Activated naive CD8-positive, alpha-beta T cell treated with anti-CD3 and anti-CD28 coated beads, Interleukin-2, amount 10 ng/mL, durations not matched to agents 7 days and 5 days (primary cell): ENCODE measurements at regions not wholly inside any gene's neighbourhood (a gene's known extent, or its start where the extent isn't known, plus 50 kb on each side); places are given as distances from the start of the nearest gene placed in this dataset.
"Not testable (repeated sequence)": the region's sequence is repeated elsewhere in the genome, so short reads cannot be mapped to it uniquely, and the experiment has no call there.

Experiments
- ATAC-seq: fragments of 150-1000 bp; cut with Tn5 transposase; one replicate; pipeline ENCODE4 v1.10.0; 2021; ENCODE audit warnings: low read depth, moderate library complexity
- POLR2A ChIA-PET: fragments of 350-600 bp; sonication (Branson Sonifier 250); formaldehyde crosslinking; loops from one replicate; lab custom pipeline; 2021; ENCODE audit warnings: antibody characterized with exemption; lab: Charles Lee
- DNase-seq: peaks from one replicate; pipeline ENCODE4 v3.0.0; 2021
- H3K27ac Mint-ChIP-seq: one replicate; pipeline ENCODE4 v1.8.0; 2022; ENCODE audit warnings: mild to moderate bottlenecking, mixed read lengths
- H3K27me3 Mint-ChIP-seq: one replicate; pipeline ENCODE4 v1.8.0; 2022; ENCODE audit warnings: mild to moderate bottlenecking, moderate library complexity, mixed read lengths
- H3K36me3 Mint-ChIP-seq: one replicate; pipeline ENCODE4 v1.8.0; 2021; ENCODE audit warnings: mild to moderate bottlenecking, mixed read lengths
- H3K4me1 Mint-ChIP-seq: one replicate; pipeline ENCODE4 v1.8.0; 2021; ENCODE audit warnings: mixed read lengths
- H3K4me3 Mint-ChIP-seq: one replicate; pipeline ENCODE4 v1.8.0; 2022; ENCODE audit warnings: mild to moderate bottlenecking, moderate library complexity, mixed read lengths
- H3K9me3 Mint-ChIP-seq: one replicate; pipeline ENCODE4 v1.8.0; 2021; ENCODE audit warnings: mixed read lengths

DNA sequence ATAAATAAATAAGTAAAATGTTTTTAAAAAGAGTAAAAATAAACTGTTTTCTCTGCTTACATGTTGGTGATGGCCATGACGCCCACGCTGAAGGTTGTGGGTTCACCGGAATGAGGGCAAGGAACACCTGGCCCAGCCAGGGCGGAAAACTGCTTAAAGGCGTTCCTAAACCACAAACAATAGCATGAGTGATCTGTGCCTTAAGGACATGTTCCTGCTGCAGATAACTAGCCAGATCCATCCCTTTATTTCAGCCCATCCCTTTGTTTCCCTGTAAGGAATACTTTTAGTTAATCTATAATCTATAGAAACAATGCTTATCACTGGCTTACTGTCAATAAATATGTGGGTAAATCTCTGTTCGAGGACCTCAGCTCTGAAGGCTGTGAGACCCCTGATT lies 63.3 kb upstream of the CEP78 start:
- POLR2A ChIA-PET, ATAC-seq, H3K4me3 Mint-ChIP-seq: not testable (repeated sequence)

DNA sequence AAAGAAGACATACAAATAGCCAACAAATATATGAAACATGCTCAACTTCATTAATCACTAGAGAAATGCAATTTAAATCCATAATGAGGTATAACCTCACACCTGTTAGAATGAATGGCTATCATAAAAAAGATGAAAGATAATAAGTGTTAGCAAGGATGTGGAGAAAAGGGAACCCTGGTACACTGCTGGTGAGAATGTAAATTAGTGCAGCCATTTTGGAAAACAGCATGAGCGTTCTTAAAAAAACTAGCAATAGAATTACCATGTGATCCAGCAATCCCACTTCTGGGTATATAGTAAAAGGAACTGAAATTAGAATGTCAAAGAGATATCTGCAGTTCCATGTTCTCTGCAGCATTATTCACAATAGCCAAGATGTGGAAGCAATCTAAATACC lies 64.2 kb upstream of the CEP78 start:
- no peak for ATAC-seq
- H3K27me3 Mint-ChIP-seq = peaks cover 4% of the 10 kb centered on the region
- H3K36me3 Mint-ChIP-seq = peaks cover 1% of the 10 kb centered on the region
- H3K4me3 Mint-ChIP-seq = no peak overlapping the region
- no peak for DNase-seq
- peaks cover 6% of the 10 kb centered on the region for H3K9me3 Mint-ChIP-seq
- no peaks in the 10 kb centered on the region for H3K4me1 Mint-ChIP-seq
- H3K27ac Mint-ChIP-seq = no peak overlapping the region
- POLR2A ChIA-PET = no interaction called here

More for the DNA sequence above, 63.3 kb upstream of the CEP78 start:
- not testable (repeated sequence) for DNase-seq, H3K27me3 Mint-ChIP-seq, H3K4me1 Mint-ChIP-seq, H3K36me3 Mint-ChIP-seq, H3K9me3 Mint-ChIP-seq, H3K27ac Mint-ChIP-seq

DNA sequence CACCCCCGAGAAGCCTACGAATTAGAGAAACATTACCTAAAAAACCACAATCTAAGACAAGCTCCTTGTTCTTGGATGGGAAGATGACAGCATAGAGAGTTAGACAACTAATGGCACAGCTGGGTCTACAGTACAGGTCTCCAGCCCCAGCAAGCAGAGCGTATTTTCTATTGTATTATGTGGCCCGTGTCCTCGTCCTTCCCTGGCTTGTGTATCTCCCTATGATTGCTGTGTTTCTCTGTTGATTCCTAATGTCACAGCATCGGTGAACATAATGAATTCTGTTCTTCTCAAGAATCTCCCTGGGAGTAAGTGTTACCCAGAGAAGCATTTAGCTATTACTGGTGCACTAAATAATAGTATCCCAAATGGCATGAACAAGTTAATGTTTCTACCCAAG lies 66.8 kb upstream of the CEP78 start:
- Mint-ChIP-seq H3K27me3 (peaks cover 4% of the 10 kb centered on the region), H3K4me1 (no peaks in the 10 kb centered on the region), H3K4me3 (no peak overlapping the region), H3K27ac (no peak overlapping the region), H3K9me3 (peaks cover 12% of the 10 kb centered on the region), H3K36me3 (peaks cover 3% of the 10 kb centered on the region)
- POLR2A ChIA-PET = no interaction called here
- ATAC-seq (no peak), DNase-seq (no peak)

DNA sequence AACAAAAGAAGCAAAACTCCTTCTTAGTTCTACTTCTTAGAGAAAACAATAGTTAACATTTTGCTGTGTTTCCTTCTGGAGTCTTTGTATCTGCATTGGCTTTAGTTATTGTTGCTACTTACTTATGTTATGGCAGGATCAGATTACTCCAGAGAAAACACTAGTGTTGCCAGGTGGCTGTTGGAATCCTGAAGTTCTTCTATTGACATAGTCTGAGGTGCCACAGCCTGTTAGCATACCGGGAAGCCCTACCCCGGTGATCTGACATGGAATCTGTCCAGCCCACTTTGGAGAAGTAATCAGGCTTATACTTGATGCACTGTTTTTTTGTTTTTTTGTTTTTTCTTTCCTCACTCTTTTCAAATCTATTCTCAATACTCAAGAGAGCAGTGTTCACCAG lies 68.5 kb upstream of the CEP78 start:
- H3K4me3 Mint-ChIP-seq = no peak overlapping the region
- H3K27ac Mint-ChIP-seq = no peak overlapping the region
- H3K4me1 Mint-ChIP-seq = no peaks in the 10 kb centered on the region
- peaks cover 6% of the 10 kb centered on the region for H3K36me3 Mint-ChIP-seq
- POLR2A ChIA-PET = no interaction called here
- ATAC-seq = no peak
- H3K27me3 Mint-ChIP-seq = peaks cover 4% of the 10 kb centered on the region
- DNase-seq = no peak
- peaks cover 15% of the 10 kb centered on the region for H3K9me3 Mint-ChIP-seq

GRCh38 chr9:78163834-78164233 lies 72.0 kb upstream of the CEP78 start:
- ATAC-seq (no peak), DNase-seq (no peak)
- H3K36me3 Mint-ChIP-seq = peaks cover 6% of the 10 kb centered on the region
- peaks cover 14% of the 10 kb centered on the region for H3K9me3 Mint-ChIP-seq
- H3K27me3 Mint-ChIP-seq = no peaks in the 10 kb centered on the region
- no peaks in the 10 kb centered on the region for H3K4me1 Mint-ChIP-seq
- H3K4me3 Mint-ChIP-seq = no peak overlapping the region
- H3K27ac Mint-ChIP-seq = no peak overlapping the region
- POLR2A ChIA-PET = no interaction called here

GRCh38 chr9:78158286-78158685 lies 77.6 kb upstream of the CEP78 start:
- Mint-ChIP-seq H3K9me3 (peaks cover 2% of the 10 kb centered on the region), H3K36me3 (peaks cover 1% of the 10 kb centered on the region), H3K27ac (no peak overlapping the region), H3K4me1 (no peaks in the 10 kb centered on the region), H3K4me3 (no peak overlapping the region), H3K27me3 (peaks cover 4% of the 10 kb centered on the region)
- DNase-seq (no peak), ATAC-seq (no peak)
- POLR2A ChIA-PET = no interaction called here

DNA sequence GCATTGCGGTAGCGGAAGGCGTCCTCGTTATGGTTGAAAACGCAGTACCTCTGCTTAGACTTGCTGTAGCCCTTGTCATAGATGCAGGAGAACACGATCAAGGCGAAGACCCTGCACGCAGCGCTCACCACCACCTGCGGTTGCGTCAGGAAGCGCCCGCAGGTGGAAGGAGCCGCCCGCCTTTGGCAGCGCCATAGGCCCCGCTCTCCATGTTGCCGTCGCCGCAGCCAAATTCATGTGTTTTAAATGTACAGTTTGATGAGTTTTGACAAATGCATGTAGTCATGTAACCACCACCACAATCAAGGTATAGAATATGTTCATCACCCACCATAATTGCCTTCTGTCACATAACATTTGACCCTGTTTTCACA lies 84.9 kb upstream of the CEP78 start:
- POLR2A ChIA-PET = no interaction called here
- peaks cover 2% of the 10 kb centered on the region for H3K27me3 Mint-ChIP-seq
- H3K36me3 Mint-ChIP-seq = peaks cover 5% of the 10 kb centered on the region
- peaks cover 5% of the 10 kb centered on the region for H3K9me3 Mint-ChIP-seq
- no peak for ATAC-seq
- H3K4me1 Mint-ChIP-seq = peaks cover 7% of the 10 kb centered on the region
- H3K4me3 Mint-ChIP-seq = no peak overlapping the region
- H3K27ac Mint-ChIP-seq = no peak overlapping the region
- no peak for DNase-seq

DNA sequence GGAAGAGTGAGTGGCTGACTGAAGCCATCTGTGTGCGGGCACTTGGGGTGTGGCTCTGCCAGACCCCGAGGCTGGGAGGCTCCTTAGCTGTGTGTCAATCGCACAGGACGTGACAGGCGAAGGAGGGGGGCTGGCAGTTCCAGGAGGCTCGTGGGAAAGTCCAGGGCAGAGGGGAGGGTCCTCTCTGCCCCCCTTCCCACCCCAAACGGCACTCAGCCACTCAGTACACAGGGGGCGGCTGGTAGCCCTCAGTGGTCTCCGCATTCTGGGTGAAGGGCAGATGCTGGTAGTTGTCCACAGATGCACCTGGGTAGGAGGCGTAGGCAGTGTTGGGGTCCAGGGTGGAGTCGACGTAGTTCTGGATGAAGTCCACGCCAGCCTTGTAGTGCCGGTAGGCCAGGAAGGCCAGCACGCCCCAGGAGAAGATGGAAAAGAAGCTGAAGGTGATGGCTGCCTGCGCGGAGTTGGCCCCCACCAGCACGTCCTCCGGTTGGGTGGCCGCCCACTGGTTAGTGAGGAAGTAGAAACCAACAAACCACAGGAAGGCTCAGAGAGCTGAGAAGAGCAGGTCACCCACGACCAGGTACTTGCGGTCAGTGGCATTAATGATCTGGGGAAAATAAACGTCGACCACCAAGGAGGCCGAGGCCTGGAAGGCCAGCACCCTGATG lies 85.4 kb upstream of the CEP78 start:
- peaks cover 7% of the 10 kb centered on the region for H3K4me1 Mint-ChIP-seq
- POLR2A ChIA-PET = no interaction called here
- peaks cover 5% of the 10 kb centered on the region for H3K36me3 Mint-ChIP-seq
- peaks cover 5% of the 10 kb centered on the region for H3K9me3 Mint-ChIP-seq
- H3K4me3 Mint-ChIP-seq = no peak overlapping the region
- H3K27ac Mint-ChIP-seq = no peak overlapping the region
- DNase-seq = no peak
- peaks cover 2% of the 10 kb centered on the region for H3K27me3 Mint-ChIP-seq
- no peak for ATAC-seq

DNA sequence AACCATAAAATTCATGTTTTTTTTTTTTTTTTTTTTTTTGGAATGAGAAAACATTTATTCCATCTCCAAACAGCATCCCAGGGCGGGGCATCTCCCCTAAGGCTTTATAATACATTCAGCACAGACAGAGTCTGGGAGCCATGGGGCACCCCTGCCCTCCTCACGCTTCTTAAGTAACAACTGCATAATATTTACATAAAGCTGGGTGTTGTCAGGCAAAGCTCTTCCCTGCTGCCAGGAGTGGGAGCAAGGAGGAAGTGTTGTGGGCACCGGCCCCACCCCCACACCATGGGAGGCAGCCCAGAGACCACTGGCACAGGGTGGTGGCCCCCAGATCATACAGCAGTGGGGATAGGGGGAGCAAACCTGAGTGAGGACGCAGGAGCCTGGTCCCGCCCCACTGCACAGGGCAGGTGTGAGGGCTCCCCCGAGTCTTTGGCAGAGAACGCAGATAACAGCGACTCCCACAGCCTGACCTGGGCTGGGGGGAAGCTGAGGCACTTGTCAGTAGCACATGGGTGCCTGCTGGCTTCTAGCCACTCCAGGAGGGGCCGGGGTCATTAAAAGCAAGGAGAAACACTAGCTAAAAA lies 86.1 kb upstream of the CEP78 start:
- DNase-seq (no peak), ATAC-seq (no peak)
- Mint-ChIP-seq H3K9me3 (peaks cover 5% of the 10 kb centered on the region), H3K27me3 (peaks cover 2% of the 10 kb centered on the region), H3K4me3 (no peak overlapping the region), H3K27ac (no peak overlapping the region), H3K4me1 (peaks cover 7% of the 10 kb centered on the region), H3K36me3 (peaks cover 5% of the 10 kb centered on the region)
- POLR2A ChIA-PET = interaction anchor here (0.6 kb wide), 1 partner anchor 121 kb away, joined by 6 read pairs; no protein-coding TSS in a partner anchor

DNA sequence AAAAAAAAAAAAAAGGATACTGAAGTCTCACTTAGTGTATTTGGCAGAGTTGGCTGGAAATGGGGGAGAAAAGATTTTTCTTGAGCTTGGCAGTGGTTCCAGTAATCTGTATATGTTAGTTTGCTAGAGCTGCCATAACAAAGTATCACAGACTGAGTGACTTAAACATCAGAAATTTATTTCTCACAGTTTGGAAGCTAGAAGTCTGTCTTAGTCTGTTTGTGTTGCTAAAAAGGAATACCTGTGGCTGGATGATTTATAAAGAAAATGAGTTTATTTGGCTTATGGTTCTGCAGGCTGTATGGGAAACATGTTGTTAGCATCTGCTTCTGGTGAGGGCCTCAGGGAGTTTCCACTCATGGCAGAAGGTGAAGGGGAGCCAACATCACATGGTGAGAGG lies 89.6 kb upstream of the CEP78 start:
- no peak overlapping the region for H3K4me3 Mint-ChIP-seq
- H3K36me3 Mint-ChIP-seq = peaks cover 8% of the 10 kb centered on the region
- peaks cover 6% of the 10 kb centered on the region for H3K4me1 Mint-ChIP-seq
- no peak for DNase-seq
- no peak for ATAC-seq
- H3K9me3 Mint-ChIP-seq = peaks cover 16% of the 10 kb centered on the region
- no peaks in the 10 kb centered on the region for H3K27me3 Mint-ChIP-seq
- H3K27ac Mint-ChIP-seq = peak overlapping the region; percentile 26
- POLR2A ChIA-PET = interaction anchor here (0.5 to 1.0 kb wide), 2 partner anchors 36 to 115 kb away, joined by 3 read pairs; no protein-coding TSS in a partner anchor

DNA sequence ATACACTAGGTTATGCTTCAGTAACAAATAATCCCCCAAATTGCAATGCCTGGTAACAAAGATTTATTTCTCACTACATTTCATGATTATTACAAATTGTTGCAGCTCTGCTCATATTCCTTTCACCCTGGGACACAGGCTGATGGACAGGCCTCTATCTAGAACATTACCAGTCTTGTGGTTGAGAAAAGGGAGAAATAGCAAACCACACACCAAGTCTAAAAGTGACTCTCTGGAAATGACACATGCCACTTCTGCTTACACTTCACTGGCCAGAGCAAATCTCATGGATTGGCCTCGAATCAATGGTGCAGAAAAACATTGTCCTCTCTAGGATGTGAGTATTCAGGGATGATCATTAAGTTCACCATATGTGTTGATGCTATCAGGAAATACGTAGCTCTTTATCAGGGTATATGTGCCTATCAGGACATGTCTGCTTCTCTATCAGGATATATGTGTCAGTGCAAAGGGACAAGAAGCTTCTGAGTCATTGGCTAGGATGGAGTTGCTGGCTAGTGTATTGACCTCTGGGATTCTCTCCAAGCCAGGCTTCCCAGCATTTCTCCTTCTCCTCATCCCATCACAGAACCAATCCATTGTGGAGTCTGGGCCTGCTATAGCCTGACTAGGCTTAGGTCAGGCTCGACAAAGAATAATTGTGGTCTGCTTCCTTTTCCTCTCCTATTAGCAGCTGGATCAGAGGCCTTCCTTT lies 91.1 kb upstream of the CEP78 start:
- DNase-seq = no peak
- POLR2A ChIA-PET = no interaction called here
- no peak overlapping the region for H3K27ac Mint-ChIP-seq
- no peaks in the 10 kb centered on the region for H3K27me3 Mint-ChIP-seq
- ATAC-seq = no peak
- no peak overlapping the region for H3K4me3 Mint-ChIP-seq
- peaks cover 11% of the 10 kb centered on the region for H3K36me3 Mint-ChIP-seq
- H3K9me3 Mint-ChIP-seq = peaks cover 18% of the 10 kb centered on the region
- H3K4me1 Mint-ChIP-seq = peaks cover 3% of the 10 kb centered on the region

DNA sequence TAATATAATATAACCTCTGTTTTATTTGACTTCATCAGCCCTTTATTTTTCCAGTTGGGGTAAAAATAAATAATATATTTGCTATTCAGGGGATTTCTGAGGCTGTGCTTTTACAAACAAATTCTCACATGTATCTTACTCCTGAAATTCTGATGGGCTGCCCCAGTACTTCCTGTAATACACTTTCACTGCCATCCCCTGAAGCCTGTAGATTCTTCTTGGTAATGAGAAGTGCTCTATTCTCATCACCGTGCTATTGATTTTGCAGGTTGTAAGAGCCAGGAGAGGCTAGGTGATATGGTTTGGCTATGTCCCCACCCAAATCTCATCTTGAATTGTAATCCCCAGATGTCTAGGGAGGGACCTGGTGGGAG lies 91.9 kb upstream of the CEP78 start:
- Mint-ChIP-seq H3K4me1 (peaks cover 5% of the 10 kb centered on the region), H3K9me3 (peaks cover 20% of the 10 kb centered on the region), H3K4me3 (no peak overlapping the region), H3K27me3 (no peaks in the 10 kb centered on the region), H3K36me3 (peaks cover 14% of the 10 kb centered on the region), H3K27ac (no peak overlapping the region)
- POLR2A ChIA-PET = no interaction called here
- DNase-seq (no peak), ATAC-seq (no peak)

DNA sequence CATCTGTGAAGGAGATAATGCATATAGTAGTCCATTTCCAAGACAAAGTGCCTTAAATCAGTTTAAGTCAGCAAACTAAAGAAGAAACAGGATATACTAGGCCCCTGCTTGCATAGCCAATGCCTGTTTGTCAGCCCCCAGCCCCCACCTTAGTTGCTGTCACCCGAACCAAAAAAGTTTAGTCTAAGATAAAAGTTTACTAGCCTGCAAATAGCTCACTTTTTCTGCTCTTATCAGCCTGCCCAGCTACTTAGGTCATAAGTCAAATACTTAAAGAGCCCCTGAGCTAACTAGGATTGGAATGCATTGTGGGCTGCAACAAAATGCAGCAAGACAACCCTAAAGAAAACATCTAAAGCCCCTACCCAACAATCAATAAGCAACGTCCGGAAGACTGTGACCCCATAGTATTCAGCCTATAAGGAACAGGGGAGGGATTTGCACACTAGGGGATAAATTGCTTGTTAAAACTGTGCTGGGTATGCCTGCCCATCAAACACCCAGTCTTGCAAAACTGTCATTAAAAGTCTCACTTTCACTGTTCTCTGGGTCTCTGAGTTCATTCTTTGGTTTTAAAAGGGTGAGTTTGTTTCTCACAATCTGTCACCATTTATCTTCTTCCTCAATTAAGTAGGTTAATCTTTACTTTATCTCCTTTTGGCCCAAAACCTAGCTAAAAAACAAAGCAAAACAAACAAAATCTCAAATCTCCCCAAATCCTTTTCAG lies 92.4 kb upstream of the CEP78 start:
- no peaks in the 10 kb centered on the region for H3K27me3 Mint-ChIP-seq
- H3K9me3 Mint-ChIP-seq = peaks cover 20% of the 10 kb centered on the region
- H3K27ac Mint-ChIP-seq = no peak overlapping the region
- no peak for ATAC-seq
- no peak overlapping the region for H3K4me3 Mint-ChIP-seq
- peaks cover 5% of the 10 kb centered on the region for H3K4me1 Mint-ChIP-seq
- POLR2A ChIA-PET = no interaction called here
- peaks cover 15% of the 10 kb centered on the region for H3K36me3 Mint-ChIP-seq
- DNase-seq = no peak
